HUES48 (cell line): ENCODE measurements at regions not wholly inside any gene's neighbourhood (a gene's known extent, or its start where the extent isn't known, plus 50 kb on each side); places are given as distances from the start of the nearest gene placed in this dataset.
"Not testable (repeated sequence)": the region's sequence is repeated elsewhere in the genome, so short reads cannot be mapped to it uniquely, and the experiment has no call there.

ENCODE experiments used
- H3K27ac ChIP-seq: one replicate; pipeline ENCODE4 v1.7.0; 2013; ENCODE audit warnings: low read depth, low read length, inconsistent platforms
- H3K27me3 ChIP-seq: 2 replicates; pipeline ENCODE4 v1.6.1; 2013; ENCODE audit warnings: mild to moderate bottlenecking, low read length; ENCODE audit not compliant: control insufficient read depth, insufficient read depth
- H3K36me3 ChIP-seq: 2 replicates; pipeline ENCODE4 v1.6.1; 2013; ENCODE audit warnings: low read length; ENCODE audit not compliant: control insufficient read depth, insufficient read depth
- H3K4me1 ChIP-seq: 2 replicates; pipeline ENCODE4 v1.6.1; 2013; ENCODE audit warnings: mild to moderate bottlenecking, low read length; ENCODE audit not compliant: control insufficient read depth, insufficient read depth
- H3K4me3 ChIP-seq: 2 replicates; pipeline ENCODE4 v1.5.1; 2013; ENCODE audit warnings: mild to moderate bottlenecking, low read depth, low read length
- H3K9ac ChIP-seq: 2 replicates; pipeline ENCODE4 v1.6.1; 2013; ENCODE audit warnings: mild to moderate bottlenecking, low read depth, low read length, moderate library complexity
- H3K9me3 ChIP-seq: 2 replicates; pipeline ENCODE4 v1.6.1; 2013; ENCODE audit warnings: low read length; ENCODE audit not compliant: control insufficient read depth, insufficient read depth

- not testable (repeated sequence) for H3K4me3 ChIP-seq, H3K9me3 ChIP-seq
These were observed 515.4 kb downstream of the PID1 start for GRCh38 chr2:228755661-228756060.

GRCh38 chr2:228747483-228747882 lies 523.6 kb downstream of the PID1 start:
- H3K9me3 ChIP-seq, result no peaks in the 10 kb centered on the region
- H3K4me3 ChIP-seq, result no peak overlapping the region
- H3K9ac ChIP-seq, result no peak overlapping the region
- no peaks in the 10 kb centered on the region for H3K27me3 ChIP-seq
- no peak overlapping the region for H3K27ac ChIP-seq
- no peaks in the 10 kb centered on the region for H3K4me1 ChIP-seq
- H3K36me3 ChIP-seq, result no peaks in the 10 kb centered on the region

More at GRCh38 chr2:228755661-228756060, 515.4 kb downstream of the PID1 start:
- not testable (repeated sequence) for H3K4me1 ChIP-seq, H3K36me3 ChIP-seq, H3K27me3 ChIP-seq, H3K27ac ChIP-seq, H3K9ac ChIP-seq

- Histone ChIP-seq H3K4me1 (no peaks in the 10 kb centered on the region), H3K9me3 (no peaks in the 10 kb centered on the region), H3K9ac (no peak overlapping the region), H3K27me3 (no peaks in the 10 kb centered on the region), H3K4me3 (no peak overlapping the region), H3K36me3 (no peaks in the 10 kb centered on the region), H3K27ac (no peak overlapping the region)
These were observed 532.3 kb downstream of the PID1 start for GRCh38 chr2:228738671-228739380.

GRCh38 chr2:228735697-228736096 lies 535.4 kb downstream of the PID1 start:
- Histone ChIP-seq H3K9me3 (no peaks in the 10 kb centered on the region), H3K27me3 (no peaks in the 10 kb centered on the region), H3K4me1 (peaks cover 12% of the 10 kb centered on the region; the same call in 1 of the 2 replicates), H3K27ac (no peak overlapping the region), H3K36me3 (no peaks in the 10 kb centered on the region), H3K9ac (no peak overlapping the region), H3K4me3 (no peak overlapping the region)

- Histone ChIP-seq H3K27ac (peak overlapping the region; percentile 45), H3K36me3 (no peaks in the 10 kb centered on the region), H3K4me1 (peaks cover 12% of the 10 kb centered on the region; the same call in 1 of the 2 replicates), H3K9me3 (no peaks in the 10 kb centered on the region), H3K9ac (no peak overlapping the region), H3K4me3 (no peak overlapping the region; the same call in 1 of the 2 replicates), H3K27me3 (no peaks in the 10 kb centered on the region)
These were observed 539.6 kb downstream of the PID1 start for GRCh38 chr2:228731517-228731916.

GRCh38 chr2:228728961-228729360 lies 542.1 kb downstream of the PID1 start:
- Histone ChIP-seq H3K9me3 (no peaks in the 10 kb centered on the region), H3K4me1 (peaks cover 12% of the 10 kb centered on the region; the same call in 1 of the 2 replicates), H3K4me3 (no peak overlapping the region), H3K9ac (no peak overlapping the region), H3K36me3 (no peaks in the 10 kb centered on the region), H3K27me3 (no peaks in the 10 kb centered on the region), H3K27ac (no peak overlapping the region)

GRCh38 chr2:228725031-228725430 lies 543.5 kb upstream of the SPHKAP start:
- H3K36me3 ChIP-seq, result no peaks in the 10 kb centered on the region
- H3K27me3 ChIP-seq, result no peaks in the 10 kb centered on the region
- H3K9ac ChIP-seq, result no peak overlapping the region
- H3K9me3 ChIP-seq, result no peaks in the 10 kb centered on the region
- no peak overlapping the region for H3K27ac ChIP-seq
- no peaks in the 10 kb centered on the region for H3K4me1 ChIP-seq
- no peak overlapping the region for H3K4me3 ChIP-seq

GRCh38 chr2:228723599-228723998 lies 542.1 kb upstream of the SPHKAP start:
- Histone ChIP-seq H3K9ac (no peak overlapping the region), H3K27me3 (no peaks in the 10 kb centered on the region), H3K27ac (no peak overlapping the region), H3K36me3 (no peaks in the 10 kb centered on the region), H3K4me1 (no peaks in the 10 kb centered on the region), H3K9me3 (no peaks in the 10 kb centered on the region), H3K4me3 (no peak overlapping the region)

DNA sequence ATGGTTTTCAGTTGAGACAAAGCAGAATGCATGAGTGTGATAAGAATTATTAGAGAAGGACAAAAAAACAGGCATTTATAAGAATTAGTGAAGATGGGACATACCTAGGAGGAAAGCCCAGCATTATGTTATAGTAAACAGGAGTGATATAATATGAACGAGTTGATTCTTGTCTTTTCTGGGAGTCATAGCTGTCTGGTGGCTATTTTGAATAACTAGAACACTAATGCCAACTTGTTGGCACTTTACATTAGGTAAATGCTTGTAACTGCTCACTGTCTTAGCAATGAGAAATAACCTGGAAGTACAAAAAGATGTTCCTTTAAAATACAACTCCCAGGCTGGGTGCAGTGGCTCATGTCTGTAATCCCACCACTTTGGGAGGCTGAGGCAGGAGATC lies 540.8 kb upstream of the SPHKAP start:
- no peaks in the 10 kb centered on the region for H3K4me1 ChIP-seq
- no peak overlapping the region for H3K9ac ChIP-seq
- H3K27ac ChIP-seq, result no peak overlapping the region
- H3K27me3 ChIP-seq, result no peaks in the 10 kb centered on the region
- H3K36me3 ChIP-seq, result no peaks in the 10 kb centered on the region
- H3K9me3 ChIP-seq, result no peaks in the 10 kb centered on the region
- H3K4me3 ChIP-seq, result no peak overlapping the region

- Histone ChIP-seq H3K4me1 (no peaks in the 10 kb centered on the region), H3K9ac (no peak overlapping the region)
These were observed 539.4 kb upstream of the SPHKAP start for GRCh38 chr2:228720895-228721294.

DNA sequence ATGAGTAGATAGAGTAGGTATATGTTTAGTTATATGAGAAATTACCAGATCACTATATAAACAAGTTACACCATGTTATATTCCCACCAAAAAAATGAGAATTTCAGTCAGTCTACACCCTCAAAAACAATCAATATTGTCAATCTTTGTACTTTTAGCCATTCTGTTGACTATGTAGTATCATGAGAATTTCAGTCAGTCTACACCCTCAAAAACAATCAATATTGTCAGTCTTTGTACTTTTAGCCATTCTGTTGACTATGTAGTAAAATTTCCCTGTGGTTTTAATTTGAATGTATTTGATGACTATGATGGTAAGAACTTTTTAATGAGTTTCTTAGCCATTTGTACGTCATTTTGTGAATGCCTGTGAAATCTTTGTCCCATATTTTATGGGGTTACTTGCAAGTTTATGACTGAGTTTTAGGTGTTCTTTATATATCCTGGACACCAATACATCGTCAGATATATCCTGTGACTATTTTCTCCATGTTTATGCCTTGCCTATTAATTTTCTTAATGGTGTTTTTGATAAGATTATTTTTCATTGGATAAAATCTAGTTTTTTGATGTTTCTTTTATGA lies 528.4 kb upstream of the SPHKAP start:
- H3K36me3 ChIP-seq, result no peaks in the 10 kb centered on the region
- no peaks in the 10 kb centered on the region for H3K9me3 ChIP-seq
- H3K9ac ChIP-seq, result no peak overlapping the region
- H3K27me3 ChIP-seq, result no peaks in the 10 kb centered on the region
- no peaks in the 10 kb centered on the region for H3K4me1 ChIP-seq
- H3K4me3 ChIP-seq, result no peak overlapping the region
- no peak overlapping the region for H3K27ac ChIP-seq

More at GRCh38 chr2:228720895-228721294, 539.4 kb upstream of the SPHKAP start:
- Histone ChIP-seq H3K36me3 (no peaks in the 10 kb centered on the region), H3K27me3 (no peaks in the 10 kb centered on the region), H3K9me3 (no peaks in the 10 kb centered on the region), H3K27ac (no peak overlapping the region), H3K4me3 (no peak overlapping the region)
